HG03097 (cell line): ENCODE measurements at regions not wholly inside any gene's neighbourhood (a gene's known extent, or its start where the extent isn't known, plus 50 kb on each side); places are given as distances from the start of the nearest gene placed in this dataset.
"Not testable (repeated sequence)": the region's sequence is repeated elsewhere in the genome, so short reads cannot be mapped to it uniquely, and the experiment has no call there.

Experiments used
- ATAC-seq: cut with Tn5 transposase; IDR thresholded peaks from one replicate; pipeline ENCODE4 v1.9.1; 2021; ENCODE audit not compliant: unreplicated experiment, low FRiP score

DNA sequence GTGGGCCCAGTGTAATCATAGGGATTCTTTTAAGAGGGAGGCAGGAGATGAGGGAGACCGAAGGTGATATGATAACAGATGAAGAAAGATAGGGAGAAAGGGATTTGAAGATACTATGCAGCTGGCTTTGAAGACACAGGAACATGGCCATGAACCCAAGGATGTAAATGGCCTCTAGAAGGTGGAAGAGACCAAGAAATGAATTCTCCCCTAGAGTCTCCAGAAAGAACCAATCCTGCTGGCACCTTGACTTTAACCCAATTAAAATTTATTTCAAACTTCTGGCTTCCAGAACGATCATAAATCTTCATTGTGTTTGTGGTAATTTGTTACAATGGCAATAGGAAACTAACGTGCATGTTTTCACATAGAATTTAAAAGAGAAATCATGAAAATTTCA is 95.0 kb upstream of the GORAB start:
- no peak for ATAC-seq

DNA sequence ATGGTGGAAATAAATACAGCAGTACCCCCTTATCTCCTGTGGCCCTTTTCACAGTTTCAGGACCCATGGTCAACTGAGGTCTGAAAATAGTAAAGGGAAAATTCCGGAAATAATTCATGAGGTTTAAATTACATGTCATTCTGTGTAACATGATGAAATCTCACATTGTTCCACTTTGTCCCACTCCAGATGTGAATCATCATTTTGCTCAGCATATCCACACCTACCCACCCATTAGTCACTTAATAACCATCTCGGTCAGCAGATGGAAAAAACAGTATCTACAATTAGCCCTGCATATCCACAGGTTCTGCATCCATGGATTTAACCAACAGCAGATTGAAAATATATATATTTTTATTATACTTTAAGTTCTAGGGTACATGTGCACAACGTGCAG is 86.9 kb upstream of the GORAB start:
- ATAC-seq, result no peak

- no peak for ATAC-seq
Measured at GRCh38 chr1:170448661-170449158, 83.3 kb upstream of the GORAB start.

- not testable (repeated sequence) for ATAC-seq
Measured at GRCh38 chr1:170457325-170458050, 74.5 kb upstream of the GORAB start.

- ATAC-seq, result no peak
Measured at GRCh38 chr1:170460001-170460400, 72.0 kb upstream of the GORAB start.

DNA sequence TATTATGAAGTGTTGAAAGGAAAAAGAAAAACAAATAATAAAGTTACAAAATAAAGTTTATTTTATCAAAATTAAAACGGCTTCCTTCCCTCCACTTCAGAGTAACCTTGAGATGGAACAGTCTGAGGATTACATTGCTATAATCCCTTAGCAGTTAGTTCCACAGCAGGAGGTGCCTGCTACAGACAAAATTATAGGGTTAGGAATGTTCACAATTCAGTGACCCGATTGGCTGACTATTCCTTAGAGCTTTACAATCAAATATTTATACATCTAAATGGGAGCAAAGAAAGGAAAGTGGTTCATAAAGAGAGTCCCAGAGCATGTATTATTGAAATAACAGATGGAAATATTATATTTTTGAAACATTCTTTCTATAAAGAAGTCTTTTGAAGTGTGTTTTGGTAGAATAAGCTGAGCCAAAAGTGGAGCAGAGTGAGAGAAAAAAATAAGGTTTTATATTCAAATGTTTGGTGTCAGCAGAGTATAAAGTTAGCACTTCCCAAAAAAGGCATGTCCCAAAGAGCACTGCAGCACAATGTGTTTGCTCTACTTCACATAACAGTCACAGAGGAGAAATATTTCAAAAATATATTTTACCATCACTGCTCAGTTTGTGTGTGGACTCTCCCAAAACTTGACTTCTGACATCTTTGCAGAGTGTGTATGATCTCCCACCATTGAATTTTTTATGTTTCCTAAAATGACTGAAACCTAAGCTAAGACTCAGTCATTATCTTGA is 71.4 kb upstream of the GORAB start:
- ATAC-seq, result no peak

- ATAC-seq, result no peak
Measured at GRCh38 chr1:170461291-170461747, 70.6 kb upstream of the GORAB start.

DNA sequence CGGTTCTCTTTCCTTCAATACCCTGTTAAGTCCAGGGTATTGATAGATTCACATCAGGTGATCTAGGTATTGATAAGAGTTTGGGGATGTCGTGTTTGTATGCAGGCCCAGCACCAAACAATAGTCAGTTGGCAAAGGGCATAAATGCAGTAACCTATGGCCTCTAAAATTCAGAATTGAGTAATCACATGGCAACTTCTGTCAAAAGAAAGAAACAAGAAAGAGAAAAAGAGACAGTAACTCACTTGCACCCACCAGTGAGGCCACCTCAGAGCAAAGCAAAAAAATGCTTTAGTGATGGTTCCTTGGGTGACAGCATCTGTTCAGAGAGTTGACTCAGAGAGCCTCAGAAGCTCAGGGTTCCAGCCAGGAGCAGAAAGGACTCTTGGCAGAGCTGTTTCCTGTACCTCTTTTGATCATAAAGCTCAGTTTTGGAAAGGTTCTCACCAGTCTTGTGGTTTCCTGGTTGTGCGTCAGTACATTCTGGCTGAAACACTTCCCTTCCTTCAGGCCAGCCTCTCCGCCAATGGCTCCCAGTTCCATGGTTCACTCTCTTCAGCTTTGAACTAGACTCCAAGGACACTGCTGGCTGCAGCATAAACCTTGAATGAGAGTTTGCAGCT is 70.1 kb upstream of the GORAB start:
- no peak for ATAC-seq

DNA sequence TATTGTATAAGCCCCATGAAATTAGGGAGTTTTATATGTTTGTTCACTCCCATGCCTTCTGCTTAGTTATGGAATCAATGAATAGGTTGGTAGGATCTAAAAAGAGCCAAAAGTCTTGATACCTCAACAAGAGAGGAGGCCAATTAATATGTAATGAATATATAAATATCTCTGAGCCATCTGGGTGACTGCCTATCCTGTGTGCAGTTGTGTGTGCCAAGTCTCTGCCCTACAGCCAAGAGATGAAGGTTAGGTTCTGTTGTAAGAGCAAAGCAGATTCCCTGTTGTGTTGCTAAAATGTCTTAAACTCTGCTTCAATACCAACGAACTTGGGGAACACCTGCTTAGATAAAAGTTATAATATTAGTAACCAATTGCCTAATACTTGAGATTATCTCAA is 61.8 kb upstream of the GORAB start:
- no peak for ATAC-seq

DNA sequence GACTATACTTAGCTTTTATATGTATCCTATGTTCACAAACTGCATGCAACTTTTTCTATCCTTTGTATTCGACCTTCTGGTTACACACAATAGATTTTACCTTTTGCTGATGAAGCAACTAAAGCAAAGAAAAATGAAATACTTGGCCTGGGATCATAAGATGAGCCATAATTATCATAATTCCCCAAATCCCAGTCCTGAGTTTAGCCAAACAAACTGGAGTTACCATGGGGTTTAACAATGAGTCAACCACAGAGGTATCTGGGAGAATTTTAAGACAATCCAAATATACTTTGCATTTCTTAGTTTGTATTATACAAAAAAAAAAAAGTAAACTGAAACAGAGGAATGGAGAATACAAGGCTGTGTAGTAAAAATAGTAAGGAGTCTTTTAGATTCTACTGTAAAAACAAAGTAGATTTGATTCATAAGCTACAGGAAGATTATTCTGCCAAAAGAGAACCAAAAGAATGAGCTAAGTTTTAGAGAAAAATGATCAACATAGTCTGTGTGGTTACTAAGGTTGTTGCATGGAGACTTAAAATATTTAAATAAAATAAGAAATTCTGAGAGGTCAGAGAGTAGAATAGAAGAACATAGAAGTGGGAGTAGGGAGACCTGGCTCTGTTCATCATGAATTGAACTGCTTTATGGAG is 60.4 kb upstream of the GORAB start:
- ATAC-seq, result no peak

DNA sequence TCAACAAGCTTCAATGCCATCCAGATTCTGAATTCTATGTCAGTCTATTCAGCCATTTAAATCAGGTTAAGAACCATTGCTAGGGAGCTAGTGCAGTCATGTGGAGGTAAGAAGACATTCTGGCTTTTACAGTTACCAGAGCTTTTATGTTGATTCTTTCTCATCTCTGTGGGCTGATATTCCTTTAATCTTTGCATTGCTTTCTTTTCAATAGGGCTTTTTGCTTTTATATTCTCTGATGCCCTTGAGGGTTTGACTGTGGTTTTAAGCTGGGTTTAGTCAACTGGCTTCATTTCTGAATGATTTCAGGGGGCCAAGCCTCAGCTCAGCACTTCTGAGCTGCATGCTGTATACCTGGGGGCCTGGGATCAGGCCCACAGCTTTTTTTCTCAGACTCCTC is 51.0 kb upstream of the GORAB start:
- no peak for ATAC-seq
